Common myeloid progenitor, CD34-positive (primary cell): ENCODE measurements at regions not wholly inside any gene's neighbourhood (a gene's known extent, or its start where the extent isn't known, plus 50 kb on each side); places are given as distances from the start of the nearest gene placed in this dataset.

Source experiments
- CTCF ChIA-PET: fragments of 350-600 bp; sonication (Branson Sonifier 250); formaldehyde crosslinking; loops from one replicate; lab custom pipeline; 2021; ENCODE audit warnings: antibody characterized with exemption; lab: Charles Lee
- POLR2A ChIA-PET: fragments of 350-600 bp; sonication (Branson Sonifier 250); formaldehyde crosslinking; loops from one replicate; lab custom pipeline; 2021; ENCODE audit warnings: antibody characterized with exemption; lab: Charles Lee
- DNase-seq, 3 donors: peaks; one replicate each; pipeline versions ENCODE4 v3.0.0 to v3.0.0-alpha.2; 2013
- H3K27ac ChIP-seq, 2 experiments: 1 replicate in 1 of 2; 2 replicates in 1 of 2; pipeline ENCODE4 v1.7.0; 2013; ENCODE audit warnings: inconsistent platforms in 2 of 2, low read length in 2 of 2, mild to moderate bottlenecking in 2 of 2, low read depth in 1 of 2, moderate library complexity in 1 of 2; ENCODE audit not compliant: severe bottlenecking in 2 of 2, insufficient read depth in 1 of 2, poor library complexity in 1 of 2
- H3K27me3 ChIP-seq, 5 experiments: replicated peaks in 2 of 5; 1 replicate in 3 of 5; 2 replicates in 2 of 5; pipeline versions ENCODE4 v1.6.1 to v1.7.0; 2013; ENCODE audit warnings: low read length in 4 of 5, mild to moderate bottlenecking in 2 of 5, moderate library complexity in 2 of 5, inconsistent platforms in 1 of 5; ENCODE audit not compliant: insufficient read depth in 5 of 5, control insufficient read depth in 4 of 5
- H3K36me3 ChIP-seq, 4 experiments: 1 replicate in 2 of 4; 2 replicates in 2 of 4; pipeline versions ENCODE4 v1.6.1 to v1.7.0; 2013; ENCODE audit warnings: low read length in 3 of 4, control low read depth in 1 of 4, mild to moderate bottlenecking in 1 of 4; ENCODE audit not compliant: control insufficient read depth in 4 of 4, insufficient read depth in 4 of 4
- H3K4me1 ChIP-seq, 4 experiments: 1 replicate in 3 of 4; 2 replicates in 1 of 4; pipeline versions ENCODE4 v1.6.1 to v1.7.1; 2013; ENCODE audit warnings: low read length in 3 of 4, mild to moderate bottlenecking in 3 of 4, control low read depth in 1 of 4, inconsistent platforms in 1 of 4, moderate library complexity in 1 of 4; ENCODE audit not compliant: control insufficient read depth in 4 of 4, insufficient read depth in 4 of 4; ENCODE audit errors: control extremely low read depth in 1 of 4
- H3K4me3 ChIP-seq, 7 experiments: 1 replicate in 4 of 7; 2 replicates in 3 of 7; pipeline versions ENCODE4 v1.5.1 to v1.7.0; 2013; ENCODE audit warnings: mild to moderate bottlenecking in 7 of 7, low read length in 6 of 7, moderate library complexity in 6 of 7, inconsistent platforms in 2 of 7, low read depth in 2 of 7, control low read depth in 1 of 7; ENCODE audit not compliant: insufficient read depth in 4 of 7, control insufficient read depth in 1 of 7; ENCODE audit errors: extremely low read depth in 1 of 7
- H3K9me3 ChIP-seq, 5 experiments: 1 replicate in 4 of 5; 2 replicates in 1 of 5; pipeline versions ENCODE4 v1.6.1 to v1.7.1; 2013; ENCODE audit warnings: low read length in 4 of 5, mild to moderate bottlenecking in 2 of 5, inconsistent platforms in 1 of 5, low read depth in 1 of 5, moderate library complexity in 1 of 5; ENCODE audit not compliant: control insufficient read depth in 4 of 5, insufficient read depth in 2 of 5; ENCODE audit errors: control extremely low read depth in 1 of 5
- WGBS: methylation state at CpG from one replicate; pipeline ENCODE4 v1.1.5; 2013; ENCODE audit not compliant: insufficient coverage; 5-methylcytosine and 5-hydroxymethylcytosine counted together

GRCh38 chr4:171718665-171719064 is 94.5 kb upstream of the GALNTL6 start:
- no peaks in the 10 kb centered on the region for H3K36me3 ChIP-seq
- ChIA-PET CTCF (no interaction called here), POLR2A (no interaction called here)
- no peak overlapping the region for H3K27ac ChIP-seq
- no peaks in the 10 kb centered on the region for H3K4me1 ChIP-seq
- no peak overlapping the region for H3K4me3 ChIP-seq
- no peak for DNase-seq
- WGBS: 94% methylated on average over 2 of the region's 2 CpGs
- peaks cover 0 to 25% (median 6%) of the 10 kb centered on the region in 5 experiments for H3K9me3 ChIP-seq
- no peaks in the 10 kb centered on the region for H3K27me3 ChIP-seq

GRCh38 chr4:171718069-171718468 is 95.1 kb upstream of the GALNTL6 start:
- Histone ChIP-seq H3K27ac (no peak overlapping the region), H3K4me1 (no peaks in the 10 kb centered on the region), H3K9me3 (peaks cover 0 to 25% (median 6%) of the 10 kb centered on the region in 5 experiments), H3K36me3 (no peaks in the 10 kb centered on the region), H3K27me3 (no peaks in the 10 kb centered on the region), H3K4me3 (no peak overlapping the region)
- WGBS: 100% methylated on average over 1 of the region's 1 CpG
- ChIA-PET POLR2A (no interaction called here), CTCF (no interaction called here)
- no peak for DNase-seq

GRCh38 chr4:171717231-171717741 is 95.9 kb upstream of the GALNTL6 start:
- Histone ChIP-seq H3K36me3 (no peaks in the 10 kb centered on the region), H3K27ac (no peak overlapping the region), H3K4me1 (no peaks in the 10 kb centered on the region), H3K27me3 (no peaks in the 10 kb centered on the region), H3K9me3 (peaks cover 0 to 22% (median 6%) of the 10 kb centered on the region in 5 experiments), H3K4me3 (no peak overlapping the region)
- ChIA-PET POLR2A (no interaction called here), CTCF (no interaction called here)
- no peak for DNase-seq

GRCh38 chr4:171715973-171716372 is 97.2 kb upstream of the GALNTL6 start:
- Histone ChIP-seq H3K4me1 (no peaks in the 10 kb centered on the region), H3K36me3 (no peaks in the 10 kb centered on the region), H3K9me3 (peaks cover 0 to 14% (median 6%) of the 10 kb centered on the region in 5 experiments), H3K27me3 (no peaks in the 10 kb centered on the region), H3K27ac (no peak overlapping the region), H3K4me3 (no peak overlapping the region)
- POLR2A ChIA-PET: no interaction called here
- CTCF ChIA-PET: no interaction called here
- whole genome bisulfite sequencing: 100% methylated on average over 1 of the region's 1 CpG
- no peak for DNase-seq

- CTCF ChIA-PET: no interaction called here
These were observed 98.3 kb upstream of the GALNTL6 start for GRCh38 chr4:171714791-171715454.

GRCh38 chr4:171710743-171711142 is 102.5 kb upstream of the GALNTL6 start:
- DNase-seq: no peak
- ChIA-PET CTCF (interaction anchor here (1.1 kb wide), 1 partner anchor 14 kb away, joined by 3 read pairs; no protein-coding TSS in a partner anchor), POLR2A (no interaction called here)
- H3K36me3 ChIP-seq: no peaks in the 10 kb centered on the region
- H3K27ac ChIP-seq: no peak overlapping the region
- WGBS: 100% methylated on average over 1 of the region's 1 CpG
- H3K27me3 ChIP-seq: no peaks in the 10 kb centered on the region
- no peak overlapping the region for H3K4me3 ChIP-seq
- H3K9me3 ChIP-seq: peaks cover 0 to 10% (median under 1%) of the 10 kb centered on the region in 5 experiments
- no peaks in the 10 kb centered on the region for H3K4me1 ChIP-seq

More at GRCh38 chr4:171714791-171715454, 98.3 kb upstream of the GALNTL6 start:
- Histone ChIP-seq H3K36me3 (no peaks in the 10 kb centered on the region), H3K4me3 (no peak overlapping the region), H3K9me3 (peaks cover 0 to 14% (median 6%) of the 10 kb centered on the region in 5 experiments), H3K27me3 (no peaks in the 10 kb centered on the region), H3K27ac (no peak overlapping the region), H3K4me1 (no peaks in the 10 kb centered on the region)
- 96% methylated on average over 4 of the region's 5 CpGs for WGBS
- DNase-seq: no peak
- POLR2A ChIA-PET: no interaction called here

- POLR2A ChIA-PET: no interaction called here
- DNase-seq: peak; percentile 2 to 70 (median 60)
- Histone ChIP-seq H3K9me3 (peaks cover 0 to 4% (median 0%) of the 10 kb centered on the region in 5 experiments), H3K4me1 (peaks cover 3 to 10% (median 8%) of the 10 kb centered on the region in 4 experiments), H3K36me3 (no peaks in the 10 kb centered on the region), H3K4me3 (no peak overlapping the region), H3K27me3 (no peaks in the 10 kb centered on the region), H3K27ac (no peak overlapping the region)
- WGBS: 35% methylated on average over 3 of the region's 4 CpGs
- CTCF ChIA-PET: no interaction called here
These were observed 136.5 kb upstream of the GALNTL6 start for GRCh38 chr4:171676555-171677215.
